ENCODE measurements at regions not wholly inside any gene's neighbourhood (a gene's known extent, or its start where the extent isn't known, plus 50 kb on each side); places are given as distances from the start of the nearest gene placed in this dataset.

DNA sequence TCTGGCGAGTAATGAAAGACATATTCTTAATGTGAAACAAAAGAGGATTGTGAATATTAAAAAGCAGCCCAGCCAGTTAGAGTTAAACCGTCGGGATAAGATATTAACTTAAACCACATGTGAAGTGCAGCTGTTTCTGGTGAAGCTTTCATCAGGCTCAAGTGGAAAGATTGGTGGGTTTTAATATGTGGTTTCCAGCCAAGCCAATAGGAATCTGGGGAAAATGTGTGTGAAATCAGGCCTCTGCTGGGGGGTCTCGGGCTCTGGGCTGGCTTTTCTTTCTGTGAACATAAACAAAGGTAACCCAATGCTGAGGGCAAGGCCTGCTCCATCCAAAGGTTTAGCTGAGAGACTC is 279.6 kb downstream of the SLC4A3 start:
- H3K27ac ChIP-seq (ENCODE audit: low read depth in 2 of 2, low read length in 2 of 2) = no peak overlapping the region
- H3K36me3 ChIP-seq (ENCODE audit: control insufficient read depth in 2 of 2, insufficient read depth in 2 of 2, low read length in 2 of 2) = no peaks in the 10 kb centered on the region
- no peak overlapping the region for H3K9ac ChIP-seq (ENCODE audit: low read depth in 1 of 2, low read length in 2 of 2)
- H3K4me1 ChIP-seq (ENCODE audit: control insufficient read depth in 2 of 2, insufficient read depth in 2 of 2, low read length in 2 of 2) = no peaks in the 10 kb centered on the region
- H3K27me3 ChIP-seq (ENCODE audit: control insufficient read depth in 2 of 2, insufficient read depth in 2 of 2, low read length in 2 of 2) = no peaks in the 10 kb centered on the region
- no peak overlapping the region for H3K4me3 ChIP-seq (ENCODE audit: low read length in 2 of 2)
- no peaks in the 10 kb centered on the region for H3K9me3 ChIP-seq (ENCODE audit: control insufficient read depth in 2 of 2, low read length in 2 of 2)

GRCh38 chr2:219908538-219908937 is 281.1 kb downstream of the SLC4A3 start:
- H3K9me3 ChIP-seq (ENCODE audit: control insufficient read depth in 2 of 2, low read length in 2 of 2) = no peaks in the 10 kb centered on the region
- H3K4me3 ChIP-seq (ENCODE audit: low read length in 2 of 2) = no peak overlapping the region
- no peak overlapping the region for H3K27ac ChIP-seq (ENCODE audit: low read depth in 2 of 2, low read length in 2 of 2)
- H3K4me1 ChIP-seq (ENCODE audit: control insufficient read depth in 2 of 2, insufficient read depth in 2 of 2, low read length in 2 of 2) = no peaks in the 10 kb centered on the region
- no peaks in the 10 kb centered on the region for H3K36me3 ChIP-seq (ENCODE audit: control insufficient read depth in 2 of 2, insufficient read depth in 2 of 2, low read length in 2 of 2)
- no peaks in the 10 kb centered on the region for H3K27me3 ChIP-seq (ENCODE audit: control insufficient read depth in 2 of 2, insufficient read depth in 2 of 2, low read length in 2 of 2)
- H3K9ac ChIP-seq (ENCODE audit: low read depth in 1 of 2, low read length in 2 of 2) = no peak overlapping the region

GRCh38 chr2:219911541-219911940 is 284.1 kb downstream of the SLC4A3 start:
- H3K4me3 ChIP-seq (ENCODE audit: low read length in 2 of 2) = no peak overlapping the region
- no peak overlapping the region for H3K27ac ChIP-seq (ENCODE audit: low read depth in 2 of 2, low read length in 2 of 2)
- H3K9ac ChIP-seq (ENCODE audit: low read depth in 1 of 2, low read length in 2 of 2) = no peak overlapping the region
- no peaks in the 10 kb centered on the region for H3K4me1 ChIP-seq (ENCODE audit: control insufficient read depth in 2 of 2, insufficient read depth in 2 of 2, low read length in 2 of 2)
- no peaks in the 10 kb centered on the region for H3K27me3 ChIP-seq (ENCODE audit: control insufficient read depth in 2 of 2, insufficient read depth in 2 of 2, low read length in 2 of 2)
- no peaks in the 10 kb centered on the region for H3K36me3 ChIP-seq (ENCODE audit: control insufficient read depth in 2 of 2, insufficient read depth in 2 of 2, low read length in 2 of 2)
- no peaks in the 10 kb centered on the region for H3K9me3 ChIP-seq (ENCODE audit: control insufficient read depth in 2 of 2, low read length in 2 of 2)

DNA sequence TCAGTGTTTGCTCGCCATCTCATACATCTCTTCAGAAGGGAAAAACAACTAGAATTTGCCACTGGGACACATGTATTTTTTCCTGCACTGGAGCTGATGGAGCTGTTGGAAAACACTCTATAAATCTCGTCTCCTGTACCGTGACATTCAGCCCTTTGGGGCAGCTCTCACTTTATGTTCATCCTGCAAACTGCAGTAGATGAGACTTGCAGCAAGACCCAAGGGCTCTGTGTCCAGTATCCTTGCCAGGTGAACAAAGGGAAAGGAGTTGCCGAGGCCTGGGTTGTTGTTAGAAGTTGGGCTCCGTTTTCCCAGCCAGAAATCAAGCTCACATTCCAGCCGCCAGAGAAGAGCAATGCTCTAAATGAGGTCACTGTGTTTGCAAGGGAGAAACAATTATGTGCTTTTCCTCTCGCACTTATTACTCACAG is 285.1 kb downstream of the SLC4A3 start:
- no peak overlapping the region for H3K9ac ChIP-seq (ENCODE audit: low read depth in 1 of 2, low read length in 2 of 2)
- no peaks in the 10 kb centered on the region for H3K9me3 ChIP-seq (ENCODE audit: control insufficient read depth in 2 of 2, low read length in 2 of 2)
- H3K4me1 ChIP-seq (ENCODE audit: control insufficient read depth in 2 of 2, insufficient read depth in 2 of 2, low read length in 2 of 2) = no peaks in the 10 kb centered on the region
- no peaks in the 10 kb centered on the region for H3K36me3 ChIP-seq (ENCODE audit: control insufficient read depth in 2 of 2, insufficient read depth in 2 of 2, low read length in 2 of 2)
- H3K27me3 ChIP-seq (ENCODE audit: control insufficient read depth in 2 of 2, insufficient read depth in 2 of 2, low read length in 2 of 2) = no peaks in the 10 kb centered on the region
- no peak overlapping the region for H3K4me3 ChIP-seq (ENCODE audit: low read length in 2 of 2)
- H3K27ac ChIP-seq (ENCODE audit: low read depth in 2 of 2, low read length in 2 of 2) = no peak overlapping the region

- H3K9ac ChIP-seq (ENCODE audit: low read depth in 1 of 2, low read length in 2 of 2) = no peak overlapping the region
- H3K9me3 ChIP-seq (ENCODE audit: control insufficient read depth in 2 of 2, low read length in 2 of 2) = no peaks in the 10 kb centered on the region
- no peaks in the 10 kb centered on the region for H3K27me3 ChIP-seq (ENCODE audit: control insufficient read depth in 2 of 2, insufficient read depth in 2 of 2, low read length in 2 of 2)
- H3K4me1 ChIP-seq (ENCODE audit: control insufficient read depth in 2 of 2, insufficient read depth in 2 of 2, low read length in 2 of 2) = no peaks in the 10 kb centered on the region
- no peak overlapping the region for H3K4me3 ChIP-seq (ENCODE audit: low read length in 2 of 2)
- H3K27ac ChIP-seq (ENCODE audit: low read depth in 2 of 2, low read length in 2 of 2) = no peak overlapping the region
- no peaks in the 10 kb centered on the region for H3K36me3 ChIP-seq (ENCODE audit: control insufficient read depth in 2 of 2, insufficient read depth in 2 of 2, low read length in 2 of 2)
Measured at GRCh38 chr2:219914577-219914976, 287.1 kb downstream of the SLC4A3 start.

GRCh38 chr2:219916281-219916680 is 288.9 kb downstream of the SLC4A3 start:
- H3K4me1 ChIP-seq (ENCODE audit: control insufficient read depth in 2 of 2, insufficient read depth in 2 of 2, low read length in 2 of 2) = no peaks in the 10 kb centered on the region
- no peaks in the 10 kb centered on the region for H3K27me3 ChIP-seq (ENCODE audit: control insufficient read depth in 2 of 2, insufficient read depth in 2 of 2, low read length in 2 of 2)
- no peak overlapping the region for H3K4me3 ChIP-seq (ENCODE audit: low read length in 2 of 2)
- no peak overlapping the region for H3K27ac ChIP-seq (ENCODE audit: low read depth in 2 of 2, low read length in 2 of 2)
- H3K9ac ChIP-seq (ENCODE audit: low read depth in 1 of 2, low read length in 2 of 2) = no peak overlapping the region
- no peaks in the 10 kb centered on the region for H3K9me3 ChIP-seq (ENCODE audit: control insufficient read depth in 2 of 2, low read length in 2 of 2)
- no peaks in the 10 kb centered on the region for H3K36me3 ChIP-seq (ENCODE audit: control insufficient read depth in 2 of 2, insufficient read depth in 2 of 2, low read length in 2 of 2)

DNA sequence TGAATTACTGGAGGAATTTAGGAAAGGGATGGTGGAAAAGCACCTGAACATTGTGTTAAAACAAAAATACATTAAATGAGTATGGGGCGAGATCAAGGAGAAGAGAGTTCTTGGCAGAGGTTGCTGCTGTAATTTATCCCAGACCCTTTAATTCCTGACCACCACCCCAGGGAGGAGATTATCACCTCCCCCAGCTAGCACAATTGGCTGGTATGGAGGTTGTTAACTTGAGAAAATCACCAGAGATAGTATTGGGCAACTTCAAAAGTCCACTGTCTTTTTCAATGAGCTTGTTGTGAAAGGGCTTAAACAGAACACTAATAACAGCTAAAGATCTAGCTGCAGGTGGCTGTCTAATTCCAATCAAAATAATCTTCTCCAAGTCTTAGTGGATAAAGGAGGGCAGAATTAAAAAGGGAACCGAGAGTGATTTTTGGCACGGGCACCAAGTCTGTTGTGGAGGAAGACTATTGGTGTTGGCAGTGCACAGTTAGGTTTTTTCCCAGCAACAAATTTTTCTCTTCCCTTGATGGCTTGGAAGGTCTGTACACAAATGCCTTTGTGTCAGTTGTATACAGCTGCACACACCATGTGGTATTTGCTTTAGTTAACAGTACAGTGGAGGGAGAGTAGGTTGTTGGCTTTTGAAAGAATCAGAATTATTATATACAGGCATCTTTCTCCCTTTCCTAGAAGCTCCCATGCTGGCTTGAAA is 289.5 kb downstream of the SLC4A3 start:
- Histone ChIP-seq H3K4me1 (ENCODE audit: control insufficient read depth in 2 of 2, insufficient read depth in 2 of 2, low read length in 2 of 2) (no peaks in the 10 kb centered on the region), H3K36me3 (ENCODE audit: control insufficient read depth in 2 of 2, insufficient read depth in 2 of 2, low read length in 2 of 2) (no peaks in the 10 kb centered on the region), H3K9me3 (ENCODE audit: control insufficient read depth in 2 of 2, low read length in 2 of 2) (no peaks in the 10 kb centered on the region), H3K27ac (ENCODE audit: low read depth in 2 of 2, low read length in 2 of 2) (no peak overlapping the region), H3K9ac (ENCODE audit: low read depth in 1 of 2, low read length in 2 of 2) (no peak overlapping the region), H3K27me3 (ENCODE audit: control insufficient read depth in 2 of 2, insufficient read depth in 2 of 2, low read length in 2 of 2) (no peaks in the 10 kb centered on the region), H3K4me3 (ENCODE audit: low read length in 2 of 2) (no peak overlapping the region)

- Histone ChIP-seq H3K4me1 (ENCODE audit: control insufficient read depth in 2 of 2, insufficient read depth in 2 of 2, low read length in 2 of 2) (no peaks in the 10 kb centered on the region), H3K27me3 (ENCODE audit: control insufficient read depth in 2 of 2, insufficient read depth in 2 of 2, low read length in 2 of 2) (no peaks in the 10 kb centered on the region), H3K36me3 (ENCODE audit: control insufficient read depth in 2 of 2, insufficient read depth in 2 of 2, low read length in 2 of 2) (no peaks in the 10 kb centered on the region), H3K27ac (ENCODE audit: low read depth in 2 of 2, low read length in 2 of 2) (no peak overlapping the region), H3K4me3 (ENCODE audit: low read length in 2 of 2) (no peak overlapping the region), H3K9me3 (ENCODE audit: control insufficient read depth in 2 of 2, low read length in 2 of 2) (no peaks in the 10 kb centered on the region), H3K9ac (ENCODE audit: low read depth in 1 of 2, low read length in 2 of 2) (no peak overlapping the region)
Measured at GRCh38 chr2:219918254-219918653, 290.8 kb downstream of the SLC4A3 start.

DNA sequence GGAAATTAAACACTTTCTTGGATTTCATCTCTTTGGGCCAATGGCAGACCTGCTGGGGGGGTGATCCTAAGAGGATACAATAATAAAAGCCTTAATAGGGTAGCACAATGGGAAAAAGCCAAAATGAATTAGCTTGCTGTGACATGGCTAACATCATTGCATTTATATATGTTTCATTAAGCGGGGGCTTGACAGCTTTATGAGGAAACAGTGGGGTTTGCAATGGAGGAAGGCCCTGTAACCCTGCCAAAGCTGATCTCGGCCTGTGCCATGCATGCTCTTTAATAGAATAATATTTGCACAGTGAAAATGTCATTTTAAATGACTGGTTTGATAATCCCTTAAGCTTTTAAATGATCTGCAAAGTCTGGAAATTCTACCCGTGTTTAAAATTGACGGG is 291.5 kb downstream of the SLC4A3 start:
- Histone ChIP-seq H3K27ac (ENCODE audit: low read depth in 2 of 2, low read length in 2 of 2) (no peak overlapping the region), H3K9me3 (ENCODE audit: control insufficient read depth in 2 of 2, low read length in 2 of 2) (no peaks in the 10 kb centered on the region), H3K27me3 (ENCODE audit: control insufficient read depth in 2 of 2, insufficient read depth in 2 of 2, low read length in 2 of 2) (no peaks in the 10 kb centered on the region), H3K4me1 (ENCODE audit: control insufficient read depth in 2 of 2, insufficient read depth in 2 of 2, low read length in 2 of 2) (no peaks in the 10 kb centered on the region), H3K9ac (ENCODE audit: low read depth in 1 of 2, low read length in 2 of 2) (no peak overlapping the region), H3K4me3 (ENCODE audit: low read length in 2 of 2) (no peak overlapping the region), H3K36me3 (ENCODE audit: control insufficient read depth in 2 of 2, insufficient read depth in 2 of 2, low read length in 2 of 2) (no peaks in the 10 kb centered on the region)

DNA sequence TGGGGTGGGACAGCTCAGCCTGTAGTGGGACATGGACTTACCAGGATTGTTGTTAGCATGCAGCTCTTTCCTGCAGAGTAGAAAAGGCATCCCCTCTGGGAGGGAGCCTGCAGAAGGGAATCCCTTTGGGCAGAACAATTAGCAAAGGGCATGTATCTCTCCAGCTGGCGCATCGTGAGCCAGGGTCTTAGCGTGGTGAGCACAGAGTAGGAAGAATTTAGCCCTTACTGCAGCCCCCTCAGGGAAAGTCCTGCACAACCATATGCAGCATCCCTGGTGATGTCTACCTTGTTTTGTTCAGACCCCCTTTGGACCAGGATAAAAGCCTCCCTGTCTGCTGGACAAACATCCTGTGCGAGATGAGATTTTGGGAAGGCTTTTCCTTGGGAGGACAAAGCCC is 292.1 kb downstream of the SLC4A3 start:
- Histone ChIP-seq H3K9me3 (ENCODE audit: control insufficient read depth in 2 of 2, low read length in 2 of 2) (no peaks in the 10 kb centered on the region), H3K36me3 (ENCODE audit: control insufficient read depth in 2 of 2, insufficient read depth in 2 of 2, low read length in 2 of 2) (no peaks in the 10 kb centered on the region), H3K27me3 (ENCODE audit: control insufficient read depth in 2 of 2, insufficient read depth in 2 of 2, low read length in 2 of 2) (no peaks in the 10 kb centered on the region), H3K4me3 (ENCODE audit: low read length in 2 of 2) (no peak overlapping the region), H3K4me1 (ENCODE audit: control insufficient read depth in 2 of 2, insufficient read depth in 2 of 2, low read length in 2 of 2) (no peaks in the 10 kb centered on the region), H3K9ac (ENCODE audit: low read depth in 1 of 2, low read length in 2 of 2) (no peak overlapping the region), H3K27ac (ENCODE audit: low read depth in 2 of 2, low read length in 2 of 2) (no peak overlapping the region)

- H3K4me3 ChIP-seq (ENCODE audit: low read length in 2 of 2) = no peak overlapping the region
- H3K36me3 ChIP-seq (ENCODE audit: control insufficient read depth in 2 of 2, insufficient read depth in 2 of 2, low read length in 2 of 2) = no peaks in the 10 kb centered on the region
- H3K27me3 ChIP-seq (ENCODE audit: control insufficient read depth in 2 of 2, insufficient read depth in 2 of 2, low read length in 2 of 2) = no peaks in the 10 kb centered on the region
- no peak overlapping the region for H3K27ac ChIP-seq (ENCODE audit: low read depth in 2 of 2, low read length in 2 of 2)
- H3K4me1 ChIP-seq (ENCODE audit: control insufficient read depth in 2 of 2, insufficient read depth in 2 of 2, low read length in 2 of 2) = no peaks in the 10 kb centered on the region
- no peaks in the 10 kb centered on the region for H3K9me3 ChIP-seq (ENCODE audit: control insufficient read depth in 2 of 2, low read length in 2 of 2)
- no peak overlapping the region for H3K9ac ChIP-seq (ENCODE audit: low read depth in 1 of 2, low read length in 2 of 2)
Measured at GRCh38 chr2:219929835-219930234, 302.4 kb downstream of the SLC4A3 start.

Data from mucosa of rectum (tissue), 2 donors.